ENCODE measurements at regions not wholly inside any gene's neighbourhood (a gene's known extent, or its start where the extent isn't known, plus 50 kb on each side); places are given as distances from the start of the nearest gene placed in this dataset.

- TF ChIP-seq EP300 (IDR thresholded peaks at IDR 0.05) (no peak), CTCF (IDR thresholded peaks at IDR 0.05) (no peak), POLR2A (IDR thresholded peaks at IDR 0.05) (no peak), POLR2AphosphoS5 (IDR thresholded peaks at IDR 0.05) (no peak)
Measured at GRCh38 chr18:75694292-75694691, 266.8 kb upstream of the SMIM21 start.

All from suprapubic skin (tissue), 4 donors.